H1 (cell line): ENCODE measurements at regions not wholly inside any gene's neighbourhood (a gene's known extent, or its start where the extent isn't known, plus 50 kb on each side); places are given as distances from the start of the nearest gene placed in this dataset.

Source experiments
- ATF3 ChIP-seq: IDR thresholded peaks from 2 replicates; pipeline ENCODE4 v1.6.1; 2011; ENCODE audit warnings: low read depth, mild to moderate bottlenecking, low read length; ENCODE audit not compliant: insufficient read depth
- POU5F1 ChIP-seq: IDR thresholded peaks from 2 replicates; pipeline ENCODE4 v1.6.1; 2011; ENCODE audit warnings: low read depth, mild to moderate bottlenecking, low read length, moderate library complexity

GRCh38 chr22:34330432-34330831 lies 410.2 kb upstream of the LARGE1 start (continued):
- no peak for TF ChIP-seq ATF3
- no peak for TF ChIP-seq POU5F1
- TF ChIP-seq, all 59 proteins: peak for 0
